CD14-positive monocyte (primary cell): ENCODE measurements at regions not wholly inside any gene's neighbourhood (a gene's known extent, or its start where the extent isn't known, plus 50 kb on each side); places are given as distances from the start of the nearest gene placed in this dataset.

Experiments
- DNase-seq, 3 donors: peaks; one replicate each; pipeline ENCODE4 v3.0.0-alpha.2; 2011 to 2022
- H2AFZ ChIP-seq: 2 replicates; pipeline ENCODE4 v1.6.0; 2012; ENCODE audit warnings: mild to moderate bottlenecking, low read depth, low read length, inconsistent platforms; ENCODE audit not compliant: insufficient read depth, poor library complexity, severe bottlenecking
- H3K27ac ChIP-seq, 2 donors: 1 replicate in 1 of 2; 2 replicates in 1 of 2; pipeline ENCODE4 v1.5.1; 2012 to 2013; ENCODE audit warnings: low read length in 2 of 2, control low read depth in 1 of 2, inconsistent platforms in 1 of 2, low read depth in 1 of 2, mild to moderate bottlenecking in 1 of 2
- H3K27me3 ChIP-seq, 2 donors: one replicate each; pipeline versions ENCODE4 v1.6.0 to v1.6.1; 2011 to 2013; ENCODE audit warnings: low read length in 2 of 2; ENCODE audit not compliant: control insufficient read depth in 2 of 2, insufficient read depth in 2 of 2
- H3K36me3 ChIP-seq, 2 donors: replicated peaks in 1 of 2; 1 replicate in 1 of 2; 2 replicates in 1 of 2; pipeline versions ENCODE4 v1.5.1 to v1.6.1; 2012 to 2013; ENCODE audit warnings: low read length in 2 of 2, control low read depth in 1 of 2, inconsistent platforms in 1 of 2, mild to moderate bottlenecking in 1 of 2; ENCODE audit not compliant: insufficient read depth in 2 of 2, control insufficient read depth in 1 of 2
- H3K4me1 ChIP-seq, 2 donors: 1 replicate in 1 of 2; 2 replicates in 1 of 2; pipeline versions ENCODE4 v1.5.1 to v1.6.1; 2012 to 2013; ENCODE audit warnings: low read length in 2 of 2, control low read depth in 1 of 2, inconsistent platforms in 1 of 2, mild to moderate bottlenecking in 1 of 2, moderate library complexity in 1 of 2; ENCODE audit not compliant: insufficient read depth in 2 of 2, control insufficient read depth in 1 of 2
- H3K4me2 ChIP-seq: replicated peaks from 2 replicates; pipeline ENCODE3; 2012; ENCODE audit warnings: low read length, moderate library complexity, mild to moderate bottlenecking; ENCODE audit not compliant: poor library complexity, severe bottlenecking; ENCODE audit errors: extremely low read depth
- H3K4me3 ChIP-seq, 3 experiments: fragments of 200-600 bp in 1 of 3; sonication (generic) in 1 of 3; replicated peaks in 1 of 3; 1 replicate in 2 of 3; 2 replicates in 1 of 3; pipeline ENCODE4 v1.5.1; 2011 to 2013; ENCODE audit warnings: low read length in 3 of 3, mild to moderate bottlenecking in 3 of 3, control low read depth in 2 of 3, low read depth in 2 of 3, inconsistent platforms in 1 of 3, moderate library complexity in 1 of 3
- H3K79me2 ChIP-seq: 2 replicates; pipeline ENCODE4 v1.6.0; 2012; ENCODE audit warnings: mild to moderate bottlenecking, control low read depth, inconsistent platforms, low read length, moderate library complexity; ENCODE audit not compliant: insufficient read depth
- H3K9ac ChIP-seq: 2 replicates; pipeline ENCODE4 v1.6.0; 2017; ENCODE audit warnings: low read length, mild to moderate bottlenecking; ENCODE audit not compliant: insufficient read depth, poor library complexity, severe bottlenecking
- H3K9me3 ChIP-seq, 2 donors: replicated peaks in 1 of 2; 1 replicate in 1 of 2; 2 replicates in 1 of 2; pipeline versions ENCODE4 v1.5.1 to v1.6.1; 2012 to 2013; ENCODE audit warnings: low read length in 2 of 2, control low read depth in 1 of 2; ENCODE audit not compliant: control insufficient read depth in 1 of 2, insufficient read depth in 1 of 2
- H4K20me1 ChIP-seq: 2 replicates; pipeline ENCODE4 v1.6.0; 2012; ENCODE audit warnings: mild to moderate bottlenecking, low read length, control low read depth, moderate library complexity; ENCODE audit not compliant: insufficient read depth
- H3K27ac Mint-ChIP-seq, 7 donors: one replicate each; pipeline ENCODE4 v1.8.0; 2020; ENCODE audit warnings: mild to moderate bottlenecking in 7 of 7, mixed read lengths in 7 of 7, moderate library complexity in 6 of 7, inconsistent platforms in 2 of 7
- H3K27me3 Mint-ChIP-seq, 3 donors: one replicate each; pipeline ENCODE4 v1.8.0; 2021 to 2022; ENCODE audit warnings: low read depth in 3 of 3, mild to moderate bottlenecking in 3 of 3, mixed read lengths in 3 of 3, moderate library complexity in 3 of 3, inconsistent platforms in 1 of 3
- H3K36me3 Mint-ChIP-seq, 2 donors: one replicate each; pipeline ENCODE4 v1.8.0; 2020; ENCODE audit warnings: mixed read lengths in 2 of 2, inconsistent platforms in 1 of 2, mild to moderate bottlenecking in 1 of 2
- H3K4me1 Mint-ChIP-seq: one replicate; pipeline ENCODE4 v1.8.0; 2020; ENCODE audit warnings: mild to moderate bottlenecking, mixed read lengths
- H3K4me3 Mint-ChIP-seq, 2 donors: one replicate each; pipeline ENCODE4 v1.8.0; 2020; ENCODE audit warnings: mild to moderate bottlenecking in 2 of 2, mixed read lengths in 2 of 2, moderate library complexity in 1 of 2
- H3K9me3 Mint-ChIP-seq, 7 donors: one replicate each; pipeline ENCODE4 v1.8.0; 2020 to 2022; ENCODE audit warnings: mixed read lengths in 7 of 7, mild to moderate bottlenecking in 6 of 7, moderate library complexity in 6 of 7, inconsistent platforms in 2 of 7
- CTCF ChIP-seq: fragments of 200-600 bp; IDR thresholded peaks from one replicate; pipeline ENCODE4 v1.8.0; 2022; ENCODE audit warnings: antibody characterized with exemption, mild to moderate bottlenecking
- WGBS: methylation state at CpG from one replicate; pipeline ENCODE4 v1.1.5; 2013; ENCODE audit warnings: missing lambda C conversion rate; ENCODE audit not compliant: insufficient coverage; 5-methylcytosine and 5-hydroxymethylcytosine counted together
- intact Hi-C, 2 donors: fragments of 100-400 bp; cut with micrococcal nuclease; formaldehyde crosslinking; loops; one replicate each; pipeline versions ENCODE4 v1.15.0 to v1.15.1; 2023

- no peak overlapping the region for H2AFZ ChIP-seq
- peaks cover 6 to 18% of the 10 kb centered on the region in 2 donors for H3K9me3 ChIP-seq
- no peaks in the 10 kb centered on the region for H3K79me2 ChIP-seq
- H3K4me3 ChIP-seq: no peak overlapping the region
- Mint-ChIP-seq H3K9me3 (peaks cover 8 to 29% (median 19%) of the 10 kb centered on the region in 7 donors), H3K4me3 (no peak overlapping the region), H3K27me3 (peaks cover 0 to 3% (median 3%) of the 10 kb centered on the region in 3 donors), H3K27ac (no peak overlapping the region), H3K4me1 (no peaks in the 10 kb centered on the region), H3K36me3 (no peaks in the 10 kb centered on the region)
- no peak overlapping the region for H3K4me2 ChIP-seq
- no peak overlapping the region for H3K9ac ChIP-seq
- WGBS: 76% methylated on average over 4 of the region's 8 CpGs
- TF ChIP-seq CTCF: no peak
- no peaks in the 10 kb centered on the region for H3K27me3 ChIP-seq
- H4K20me1 ChIP-seq: no peaks in the 10 kb centered on the region
- intact Hi-C loops: no loop called here
- no peak overlapping the region for H3K27ac ChIP-seq
- H3K4me1 ChIP-seq: no peaks in the 10 kb centered on the region
- no peak for DNase-seq
- H3K36me3 ChIP-seq: no peaks in the 10 kb centered on the region
Measured at GRCh38 chr1:90591355-90591969, 125.6 kb downstream of the BARHL2 start.

- no peak overlapping the region for H3K9ac ChIP-seq
- intact Hi-C loops: no loop called here
- H3K27ac Mint-ChIP-seq: peak overlapping the region in 1 of 7 donors; percentile 47
- H3K4me3 Mint-ChIP-seq: no peak overlapping the region
- H3K9me3 ChIP-seq: no peaks in the 10 kb centered on the region
- no peak overlapping the region for H3K4me3 ChIP-seq
- WGBS: 84% methylated on average over 3 of the region's 3 CpGs
- peaks cover 0 to 4% of the 10 kb centered on the region in 2 donors for H3K27me3 ChIP-seq
- H3K4me2 ChIP-seq: no peak overlapping the region
- no peaks in the 10 kb centered on the region for H3K36me3 Mint-ChIP-seq
- TF ChIP-seq CTCF: no peak
- H3K36me3 ChIP-seq: no peaks in the 10 kb centered on the region
- DNase-seq: no peak
- no peak overlapping the region for H2AFZ ChIP-seq
- no peaks in the 10 kb centered on the region for H4K20me1 ChIP-seq
- H3K9me3 Mint-ChIP-seq: peaks cover 0 to 8% (median 4%) of the 10 kb centered on the region in 7 donors
- no peaks in the 10 kb centered on the region for H3K4me1 ChIP-seq
- peaks cover 0 to 2% (median 1%) of the 10 kb centered on the region in 3 donors for H3K27me3 Mint-ChIP-seq
- no peaks in the 10 kb centered on the region for H3K79me2 ChIP-seq
- H3K27ac ChIP-seq: no peak overlapping the region
- no peaks in the 10 kb centered on the region for H3K4me1 Mint-ChIP-seq
Measured at GRCh38 chr1:90580176-90580575, 136.9 kb downstream of the BARHL2 start.
